GM12878 (cell line): ENCODE measurements at regions not wholly inside any gene's neighbourhood (a gene's known extent, or its start where the extent isn't known, plus 50 kb on each side); places are given as distances from the start of the nearest gene placed in this dataset.

Source experiments
- ATAC-seq: fragments of 200-7000 bp; cut with Tn5 transposase; 3 replicates; pipeline ENCODE4 v1.9.1; 2020; ENCODE audit warnings: mild to moderate bottlenecking, moderate library complexity
- BruUV-seq: library from RNA; stranded (reverse); fragments of 400-500 nt; replicated peaks from 2 replicates; lab custom pipeline; 2021; lab: Mats Ljungman, UMichigan
- CTCF ChIA-PET: fragments of 300-600 bp; sonication (Branson Sonifier 250); formaldehyde crosslinking; extraction: SDS; loops from one replicate; lab custom pipeline; 2021; ENCODE audit warnings: inconsistent platforms; lab: Yijun Ruan, JAX
- POLR2A ChIA-PET: fragments of 350-600 bp; formaldehyde crosslinking; extraction: SDS; loops from one replicate; lab custom pipeline; 2021; ENCODE audit warnings: inconsistent platforms; lab: Charles Lee
- RAD21 ChIA-PET: fragments of 300-600 bp; sonication (Branson Sonifier 250); formaldehyde crosslinking; loops from one replicate; lab custom pipeline; 2023; ENCODE audit warnings: antibody characterized with exemption; ENCODE audit not compliant: unreplicated experiment; lab: Charles Lee
- SMC1A ChIA-PET: fragments of 300-600 bp; sonication (Branson Sonifier 250); formaldehyde crosslinking; loops from one replicate; lab custom pipeline; 2023; ENCODE audit not compliant: unreplicated experiment, uncharacterized antibody; lab: Charles Lee
- DNase-seq: peaks from one replicate; pipeline ENCODE4 v3.0.0-alpha.2; 2011; ENCODE audit warnings: low read depth, low spot score
- FAIRE-seq: peaks from 3 replicates; lab custom pipeline; 2011; peaks lifted over from hg19 to GRCh38; lab: Jason Lieb, UNC
- H2AFZ ChIP-seq: 2 replicates; pipeline ENCODE4 v1.6.0; 2011; ENCODE audit warnings: low read depth, low read length, control low read depth; ENCODE audit not compliant: control insufficient read depth
- H3K27ac ChIP-seq: 2 replicates; pipeline ENCODE4 v1.5.1; 2011; ENCODE audit warnings: control low read depth; ENCODE audit not compliant: control insufficient read depth, insufficient read depth
- H3K27me3 ChIP-seq, 2 experiments: replicated peaks in 1 of 2; 2 replicates each; pipeline versions ENCODE4 v1.6.0 to v1.6.1; 2011; ENCODE audit warnings: low read length in 1 of 2; ENCODE audit not compliant: control insufficient read depth in 2 of 2, insufficient read depth in 2 of 2
- H3K36me3 ChIP-seq, 2 experiments: 2 replicates each; pipeline ENCODE4 v1.5.1; 2011; ENCODE audit warnings: low read length in 1 of 2; ENCODE audit not compliant: control insufficient read depth in 2 of 2, insufficient read depth in 2 of 2
- H3K4me1 ChIP-seq: 2 replicates; pipeline ENCODE4 v1.6.1; 2011; ENCODE audit warnings: mild to moderate bottlenecking, low read length, moderate library complexity, mixed read lengths; ENCODE audit not compliant: control insufficient read depth, insufficient read depth
- H3K4me2 ChIP-seq: 2 replicates; pipeline ENCODE4 v1.6.0; 2011; ENCODE audit warnings: control low read depth; ENCODE audit not compliant: control insufficient read depth, insufficient read depth
- H3K4me3 ChIP-seq: fragments of 200-600 bp; sonication (generic); 2 replicates; pipeline ENCODE4 v1.5.1; 2016
- H3K79me2 ChIP-seq: 2 replicates; pipeline ENCODE4 v1.6.0; 2011; ENCODE audit warnings: low read length; ENCODE audit not compliant: control insufficient read depth, insufficient read depth
- H3K9ac ChIP-seq: 2 replicates; pipeline ENCODE4 v1.8.0; 2011; ENCODE audit warnings: low read length, control low read depth, mixed read lengths; ENCODE audit not compliant: control insufficient read depth, insufficient read depth
- H3K9me3 ChIP-seq: replicated peaks from 3 replicates; pipeline ENCODE4 v1.5.1; 2011; ENCODE audit warnings: mild to moderate bottlenecking, low read length; ENCODE audit not compliant: control insufficient read depth, insufficient read depth
- H4K20me1 ChIP-seq: 2 replicates; pipeline ENCODE4 v1.6.0; 2011; ENCODE audit not compliant: control insufficient read depth, insufficient read depth
- ATF7 ChIP-seq: fragments of 450-650 bp; IDR thresholded peaks from 2 replicates; pipeline ENCODE4 v1.6.1; 2016; ENCODE audit warnings: low read depth, mild to moderate bottlenecking
- MYB ChIP-seq: fragments of 150-350 bp; IDR thresholded peaks from 2 replicates; pipeline ENCODE4 v1.6.1; 2014; ENCODE audit warnings: mild to moderate bottlenecking, low read depth, low read length, borderline replicate concordance
- SREBF2 ChIP-seq: IDR thresholded peaks from 2 replicates; pipeline ENCODE4 v1.6.1; 2012; ENCODE audit warnings: mild to moderate bottlenecking, low read length
- SUZ12 ChIP-seq: fragments of 200-600 bp; sonication (generic); IDR thresholded peaks from one replicate; pipeline ENCODE4 v1.6.1; 2018; ENCODE audit warnings: antibody characterized with exemption, mild to moderate bottlenecking; ENCODE audit not compliant: unreplicated experiment
- TAF1 ChIP-seq: IDR thresholded peaks from 2 replicates; pipeline ENCODE4 v1.6.1; 2011; ENCODE audit warnings: mild to moderate bottlenecking, low read depth, low read length, borderline replicate concordance
- in situ Hi-C: fragments of 300-500 bp; cut with MboI; formaldehyde crosslinking; loops from 9 replicates; pipeline ENCODE4 v1.14.3; 2018; ENCODE audit warnings: mixed read lengths
- intact Hi-C: fragments of 100-400 bp; cut with micrococcal nuclease; formaldehyde crosslinking; loops from one replicate; pipeline ENCODE4 v1.14.2; 2022; ENCODE audit not compliant: unreplicated experiment
- TF ChIP-seq, protein P1 (sequence below): fragments of 450-650 bp; formaldehyde crosslinking; IDR thresholded peaks from 2 replicates; pipeline ENCODE4 v1.4.0; 2020; ENCODE audit warnings: mild to moderate bottlenecking, moderate library complexity
- TF ChIP-seq, protein P2 (sequence below): fragments of 450-650 bp; IDR thresholded peaks from 2 replicates; pipeline ENCODE4 v1.6.1; 2016; ENCODE audit warnings: mild to moderate bottlenecking

DNA sequence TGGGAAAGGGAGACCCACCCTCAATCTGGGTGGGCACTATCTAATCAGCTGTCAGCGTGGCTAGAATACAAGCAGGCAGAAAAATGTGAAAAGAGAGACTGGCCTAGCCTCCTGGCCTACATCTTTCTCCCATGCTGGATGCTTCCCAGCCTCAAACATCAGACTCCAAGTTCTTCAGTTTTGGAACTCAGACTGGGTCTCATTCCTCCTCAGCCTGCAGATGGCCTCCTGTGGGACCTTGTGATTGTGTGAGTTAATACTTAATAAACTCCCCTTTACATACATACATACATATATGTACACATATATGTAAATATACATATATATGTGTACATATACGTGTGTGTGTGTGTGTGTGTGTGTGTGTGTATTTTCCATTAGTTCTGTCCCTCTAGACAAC, 207.1 kb downstream of the BRINP2 start (continued):
- TF ChIP-seq, protein P1, sequence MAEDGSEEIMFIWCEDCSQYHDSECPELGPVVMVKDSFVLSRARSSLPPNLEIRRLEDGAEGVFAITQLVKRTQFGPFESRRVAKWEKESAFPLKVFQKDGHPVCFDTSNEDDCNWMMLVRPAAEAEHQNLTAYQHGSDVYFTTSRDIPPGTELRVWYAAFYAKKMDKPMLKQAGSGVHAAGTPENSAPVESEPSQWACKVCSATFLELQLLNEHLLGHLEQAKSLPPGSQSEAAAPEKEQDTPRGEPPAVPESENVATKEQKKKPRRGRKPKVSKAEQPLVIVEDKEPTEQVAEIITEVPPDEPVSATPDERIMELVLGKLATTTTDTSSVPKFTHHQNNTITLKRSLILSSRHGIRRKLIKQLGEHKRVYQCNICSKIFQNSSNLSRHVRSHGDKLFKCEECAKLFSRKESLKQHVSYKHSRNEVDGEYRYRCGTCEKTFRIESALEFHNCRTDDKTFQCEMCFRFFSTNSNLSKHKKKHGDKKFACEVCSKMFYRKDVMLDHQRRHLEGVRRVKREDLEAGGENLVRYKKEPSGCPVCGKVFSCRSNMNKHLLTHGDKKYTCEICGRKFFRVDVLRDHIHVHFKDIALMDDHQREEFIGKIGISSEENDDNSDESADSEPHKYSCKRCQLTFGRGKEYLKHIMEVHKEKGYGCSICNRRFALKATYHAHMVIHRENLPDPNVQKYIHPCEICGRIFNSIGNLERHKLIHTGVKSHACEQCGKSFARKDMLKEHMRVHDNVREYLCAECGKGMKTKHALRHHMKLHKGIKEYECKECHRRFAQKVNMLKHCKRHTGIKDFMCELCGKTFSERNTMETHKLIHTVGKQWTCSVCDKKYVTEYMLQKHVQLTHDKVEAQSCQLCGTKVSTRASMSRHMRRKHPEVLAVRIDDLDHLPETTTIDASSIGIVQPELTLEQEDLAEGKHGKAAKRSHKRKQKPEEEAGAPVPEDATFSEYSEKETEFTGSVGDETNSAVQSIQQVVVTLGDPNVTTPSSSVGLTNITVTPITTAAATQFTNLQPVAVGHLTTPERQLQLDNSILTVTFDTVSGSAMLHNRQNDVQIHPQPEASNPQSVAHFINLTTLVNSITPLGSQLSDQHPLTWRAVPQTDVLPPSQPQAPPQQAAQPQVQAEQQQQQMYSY (CRISPR knock-in tag), result no peak

DNA sequence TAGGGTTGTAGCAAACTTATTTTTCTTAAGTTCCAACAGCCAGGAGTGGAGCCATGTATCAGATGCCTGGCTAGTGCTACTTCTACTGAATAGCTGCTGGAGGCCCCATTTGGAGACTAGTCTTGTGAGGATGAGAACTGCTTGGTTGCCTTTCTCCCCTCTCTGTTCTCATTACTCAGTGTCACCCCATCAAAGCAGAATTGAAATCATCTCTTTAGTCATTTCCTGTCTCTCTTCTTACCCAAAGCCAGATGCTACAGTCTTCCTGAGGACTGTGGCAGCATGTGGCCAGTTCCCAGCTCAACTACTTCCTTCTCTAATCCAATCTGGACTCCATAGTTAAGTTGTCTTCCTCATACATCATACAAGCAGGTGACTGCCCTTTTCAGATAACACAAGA, 197.5 kb downstream of the BRINP2 start:
- no peak overlapping the region for H2AFZ ChIP-seq
- H3K27me3 ChIP-seq, result 0 out of 4 replicates have a peak, but pooled peaks cover 0 to 3% of the 10 kb centered on the region in 2 experiments
- in situ Hi-C loops (no loop called here), intact Hi-C loops (no loop called here)
- H3K36me3 ChIP-seq, result no peaks in the 10 kb centered on the region
- ChIA-PET SMC1A (no interaction called here), POLR2A (no interaction called here), RAD21 (no interaction called here), CTCF (interaction anchor here (0.9 to 1.1 kb wide), 2 partner anchors 11 to 186 kb away, joined by 3 to 4 read pairs; no protein-coding TSS in a partner anchor)
- no peaks in the 10 kb centered on the region for H3K9me3 ChIP-seq
- H3K27ac ChIP-seq, result no peak overlapping the region
- peak; percentile 40 for ATAC-seq
- no peak overlapping the region for H3K9ac ChIP-seq
- H3K4me1 ChIP-seq, result no peaks in the 10 kb centered on the region
- no TSS peak for BruUV-seq
- H4K20me1 ChIP-seq, result no peaks in the 10 kb centered on the region
- no peak for DNase-seq
- no peak overlapping the region for H3K4me2 ChIP-seq
- TF ChIP-seq TAF1 (no peak), SUZ12 (no peak), ATF7 (no peak), SREBF2 (no peak), MYB (no peak)
- TF ChIP-seq, protein P2, sequence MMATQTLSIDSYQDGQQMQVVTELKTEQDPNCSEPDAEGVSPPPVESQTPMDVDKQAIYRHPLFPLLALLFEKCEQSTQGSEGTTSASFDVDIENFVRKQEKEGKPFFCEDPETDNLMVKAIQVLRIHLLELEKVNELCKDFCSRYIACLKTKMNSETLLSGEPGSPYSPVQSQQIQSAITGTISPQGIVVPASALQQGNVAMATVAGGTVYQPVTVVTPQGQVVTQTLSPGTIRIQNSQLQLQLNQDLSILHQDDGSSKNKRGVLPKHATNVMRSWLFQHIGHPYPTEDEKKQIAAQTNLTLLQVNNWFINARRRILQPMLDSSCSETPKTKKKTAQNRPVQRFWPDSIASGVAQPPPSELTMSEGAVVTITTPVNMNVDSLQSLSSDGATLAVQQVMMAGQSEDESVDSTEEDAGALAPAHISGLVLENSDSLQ, result 0 out of 2 replicates have a peak, but pooled peaks have one; percentile 11
- no peak overlapping the region for H3K4me3 ChIP-seq
- no peaks in the 10 kb centered on the region for H3K79me2 ChIP-seq
- FAIRE-seq, result no peak
